GM23248 (cell line): ENCODE measurements at regions not wholly inside any gene's neighbourhood (a gene's known extent, or its start where the extent isn't known, plus 50 kb on each side); places are given as distances from the start of the nearest gene placed in this dataset.

Experiments
- EZH2 ChIP-seq: fragments of 200-600 bp; sonication (generic); IDR thresholded peaks from 2 replicates; pipeline ENCODE4 v1.6.1; 2018; ENCODE audit warnings: antibody characterized with exemption, mild to moderate bottlenecking; ENCODE audit not compliant: insufficient read depth, poor library complexity, severe bottlenecking
- EZH2phosphoT487 ChIP-seq: fragments of 200-600 bp; sonication (generic); IDR thresholded peaks from 2 replicates; pipeline ENCODE4 v1.6.1; 2018; ENCODE audit warnings: antibody characterized with exemption, moderate library complexity, mild to moderate bottlenecking, low read depth; ENCODE audit not compliant: insufficient read depth

DNA sequence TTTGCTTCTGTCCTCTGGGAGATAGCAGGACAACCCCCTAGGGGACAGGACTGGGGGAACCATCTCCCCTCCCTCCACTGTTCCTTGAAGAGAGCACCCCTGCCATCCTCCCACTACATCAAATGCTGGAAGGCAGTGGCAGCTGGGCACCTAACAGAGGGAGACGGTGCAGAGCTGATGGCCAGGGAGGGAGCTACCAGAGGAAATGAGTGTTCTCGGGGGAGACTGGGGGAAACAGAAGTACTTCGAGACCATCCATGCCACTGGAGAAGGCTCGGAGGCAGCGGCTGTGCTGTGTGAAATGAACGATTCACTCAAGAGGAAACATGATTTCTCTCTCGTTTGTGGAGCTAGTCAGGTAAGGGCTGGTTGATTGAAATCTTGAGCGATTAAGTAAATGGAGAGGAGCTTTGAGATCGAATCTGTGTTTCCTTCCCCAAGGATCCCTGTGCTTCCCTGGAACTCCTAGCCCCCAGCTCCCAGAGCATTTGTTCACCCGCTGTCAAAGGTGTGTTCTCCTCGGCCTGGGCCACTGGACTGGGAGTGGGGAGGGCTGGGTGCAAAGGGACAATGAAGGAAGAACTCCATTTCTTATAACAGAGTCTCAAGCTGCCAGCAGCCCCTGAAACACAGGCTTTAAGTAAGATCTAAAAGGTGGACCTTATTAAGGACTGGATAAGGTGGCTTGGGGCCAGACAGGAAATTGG lies 261.3 kb upstream of the MOCS1 start:
- TF ChIP-seq EZH2 (no peak), EZH2phosphoT487 (no peak)
